ENCODE measurements at regions not wholly inside any gene's neighbourhood (a gene's known extent, or its start where the extent isn't known, plus 50 kb on each side); places are given as distances from the start of the nearest gene placed in this dataset.

- DNase-seq (ENCODE audit: low read depth): no peak
- no peak for TF ChIP-seq CTCF (conservative IDR thresholded peaks at IDR 0.05; ENCODE audit: low read depth, low read length)
- H3K4me3 ChIP-seq (ENCODE audit: low read depth, low read length): no peak overlapping the region
Observed at GRCh38 chr3:72451841-72452240, 396.4 kb downstream of the SHQ1 start.

- DNase-seq (ENCODE audit: low read depth): no peak
- no peak for TF ChIP-seq CTCF (conservative IDR thresholded peaks at IDR 0.05; ENCODE audit: low read depth, low read length)
- H3K4me3 ChIP-seq (ENCODE audit: low read depth, low read length): no peak overlapping the region
Observed at GRCh38 chr3:72449551-72449950, 398.7 kb downstream of the SHQ1 start.

- TF ChIP-seq CTCF (conservative IDR thresholded peaks at IDR 0.05; ENCODE audit: low read depth, low read length): no peak
- no peak for DNase-seq (ENCODE audit: low read depth)
- H3K4me3 ChIP-seq (ENCODE audit: low read depth, low read length): no peak overlapping the region
Observed at GRCh38 chr3:72448858-72449257, 399.4 kb downstream of the SHQ1 start.

- TF ChIP-seq CTCF (conservative IDR thresholded peaks at IDR 0.05; ENCODE audit: low read depth, low read length): no peak
- DNase-seq (ENCODE audit: low read depth): no peak
- no peak overlapping the region for H3K4me3 ChIP-seq (ENCODE audit: low read depth, low read length)
Observed at GRCh38 chr3:72448375-72448823, 399.8 kb downstream of the SHQ1 start.

- no peak for DNase-seq (ENCODE audit: low read depth)
- no peak for TF ChIP-seq CTCF (conservative IDR thresholded peaks at IDR 0.05; ENCODE audit: low read depth, low read length)
- H3K4me3 ChIP-seq (ENCODE audit: low read depth, low read length): peak overlapping the region; percentile 75
Observed at GRCh38 chr3:72447059-72447946, 400.9 kb downstream of the SHQ1 start.

GRCh38 chr3:72446218-72447058, 401.8 kb downstream of the SHQ1 start, which contains the start of gene RYBP:
TSS of gene RYBP (minus strand) at chr3:72446621.
- DNase-seq (ENCODE audit: low read depth): no peak
- H3K4me3 ChIP-seq (ENCODE audit: low read depth, low read length): peak within 1 kb of the TSS; percentile 75
- TF ChIP-seq CTCF (conservative IDR thresholded peaks at IDR 0.05; ENCODE audit: low read depth, low read length): no peak
